ENCODE measurements at regions not wholly inside any gene's neighbourhood (a gene's known extent, or its start where the extent isn't known, plus 50 kb on each side); places are given as distances from the start of the nearest gene placed in this dataset.

DNA sequence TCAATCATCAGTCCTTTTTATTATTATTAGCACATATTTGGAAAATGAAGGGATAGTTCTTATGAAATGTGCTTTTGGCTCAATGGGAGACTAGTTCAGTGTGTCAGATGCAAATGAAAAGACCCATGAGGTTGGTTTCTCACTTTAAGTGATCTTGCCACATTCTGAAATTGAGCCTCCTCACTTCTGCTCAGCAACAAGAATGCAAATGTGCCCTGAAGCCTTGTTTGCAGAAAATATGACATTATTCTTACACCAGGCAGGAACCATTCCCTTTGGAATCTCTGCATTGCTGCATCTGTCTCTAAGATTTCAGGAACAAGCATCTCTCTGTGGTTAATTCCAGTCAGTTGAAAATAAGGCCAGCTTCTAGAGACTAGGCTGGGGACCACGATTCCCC is 186.1 kb upstream of the PLPP4 start:
- Histone ChIP-seq H3K4me3 (ENCODE audit: low read depth, low read length) (no peak overlapping the region), H3K27me3 (ENCODE audit: control insufficient read depth, insufficient read depth, low read length) (no peaks in the 10 kb centered on the region), H3K36me3 (ENCODE audit: control insufficient read depth, insufficient read depth, low read length) (no peaks in the 10 kb centered on the region)
- FAIRE-seq, result no peak
- DNase-seq (ENCODE audit: low read depth), result no peak
- TF ChIP-seq CTCF (IDR thresholded peaks at IDR 0.05; ENCODE audit: insufficient read depth, low read length, severe bottlenecking), result no peak

DNA sequence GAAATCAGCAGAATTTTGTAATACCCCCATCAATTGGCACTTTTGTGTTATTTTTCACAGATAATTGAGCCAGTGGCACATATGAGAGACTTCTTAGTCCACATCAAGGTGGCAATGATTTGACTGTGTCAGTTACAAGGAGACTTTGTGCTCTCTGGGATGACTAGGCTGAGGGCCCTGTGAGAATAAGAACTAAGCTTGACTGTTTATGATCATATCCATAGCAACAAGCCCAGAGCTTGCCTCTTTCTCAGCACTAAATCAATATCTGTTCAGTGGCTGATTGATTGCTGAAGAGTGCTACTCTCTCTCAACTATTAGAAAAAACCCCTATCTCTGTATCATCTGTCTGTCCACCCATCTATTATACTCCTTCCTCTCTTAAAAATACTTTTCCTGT is 185.3 kb upstream of the PLPP4 start:
- Histone ChIP-seq H3K36me3 (ENCODE audit: control insufficient read depth, insufficient read depth, low read length) (no peaks in the 10 kb centered on the region), H3K4me3 (ENCODE audit: low read depth, low read length) (no peak overlapping the region), H3K27me3 (ENCODE audit: control insufficient read depth, insufficient read depth, low read length) (no peaks in the 10 kb centered on the region)
- TF ChIP-seq CTCF (IDR thresholded peaks at IDR 0.05; ENCODE audit: insufficient read depth, low read length, severe bottlenecking), result no peak
- no peak for DNase-seq (ENCODE audit: low read depth)
- no peak for FAIRE-seq

DNA sequence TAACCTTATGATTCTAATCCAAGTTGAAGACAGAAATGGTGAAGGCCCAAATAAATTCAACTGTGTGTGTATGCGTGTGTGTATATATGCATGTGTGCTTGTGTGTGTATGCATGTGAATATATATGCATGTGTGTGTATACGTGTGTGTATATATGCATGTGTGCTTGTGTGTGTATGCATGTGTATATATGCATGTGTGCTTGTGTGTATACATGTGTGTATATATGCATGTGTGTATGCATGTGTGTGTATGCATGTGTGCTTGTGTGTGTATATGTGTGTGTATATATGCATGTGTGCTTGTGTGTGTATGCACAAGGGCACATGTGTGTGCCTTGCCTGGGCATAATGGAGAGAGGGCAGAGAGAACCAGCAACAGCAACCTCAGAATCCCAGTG is 184.7 kb upstream of the PLPP4 start:
- no peak for DNase-seq (ENCODE audit: low read depth)
- Histone ChIP-seq H3K36me3 (ENCODE audit: control insufficient read depth, insufficient read depth, low read length) (no peaks in the 10 kb centered on the region), H3K27me3 (ENCODE audit: control insufficient read depth, insufficient read depth, low read length) (no peaks in the 10 kb centered on the region), H3K4me3 (ENCODE audit: low read depth, low read length) (no peak overlapping the region)
- no peak for FAIRE-seq
- TF ChIP-seq CTCF (IDR thresholded peaks at IDR 0.05; ENCODE audit: insufficient read depth, low read length, severe bottlenecking), result no peak

DNA sequence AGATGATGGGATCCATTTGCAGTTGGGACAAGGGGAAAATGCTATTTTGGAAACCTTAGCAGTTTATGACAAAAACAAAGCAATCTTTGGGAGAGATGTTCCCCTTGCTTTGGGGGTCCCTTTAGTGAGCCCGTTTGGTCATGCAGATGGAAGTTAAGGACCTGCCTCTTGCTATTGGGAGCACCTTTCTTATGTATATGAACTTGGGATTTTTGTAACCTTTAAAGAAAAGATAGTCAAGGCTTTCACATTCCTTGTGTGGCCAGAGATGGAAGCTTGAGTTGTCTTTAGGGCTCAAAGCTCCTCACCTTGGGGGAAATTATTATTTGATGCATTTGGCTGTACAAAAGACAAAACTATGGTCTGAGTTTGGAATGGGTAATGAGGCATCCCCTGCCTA is 179.0 kb upstream of the PLPP4 start:
- H3K36me3 ChIP-seq (ENCODE audit: control insufficient read depth, insufficient read depth, low read length), result no peaks in the 10 kb centered on the region
- no peaks in the 10 kb centered on the region for H3K27me3 ChIP-seq (ENCODE audit: control insufficient read depth, insufficient read depth, low read length)
- H3K4me3 ChIP-seq (ENCODE audit: low read depth, low read length), result no peak overlapping the region
- no peak for FAIRE-seq
- TF ChIP-seq CTCF (IDR thresholded peaks at IDR 0.05; ENCODE audit: insufficient read depth, low read length, severe bottlenecking), result no peak
- DNase-seq (ENCODE audit: low read depth), result no peak

DNA sequence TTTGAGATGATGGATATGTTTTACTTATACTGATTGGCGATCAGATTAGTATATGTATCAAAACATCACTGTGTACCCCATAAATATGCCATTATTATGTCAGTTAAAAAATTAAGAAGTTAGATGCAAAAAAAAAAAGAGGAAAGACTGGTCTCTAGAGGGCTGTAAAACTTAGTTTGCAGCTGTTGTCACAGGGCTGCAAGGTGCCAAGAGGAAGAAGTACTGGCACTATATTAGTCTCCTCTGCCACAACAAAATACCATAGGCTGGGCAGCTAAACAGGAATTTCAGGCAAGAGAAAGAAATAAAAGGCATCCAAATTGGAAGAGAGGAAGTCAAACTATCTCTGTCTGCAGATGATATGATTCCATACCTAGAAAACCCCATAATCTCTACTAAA is 177.8 kb upstream of the PLPP4 start:
- Histone ChIP-seq H3K36me3 (ENCODE audit: control insufficient read depth, insufficient read depth, low read length) (no peaks in the 10 kb centered on the region), H3K27me3 (ENCODE audit: control insufficient read depth, insufficient read depth, low read length) (no peaks in the 10 kb centered on the region), H3K4me3 (ENCODE audit: low read depth, low read length) (no peak overlapping the region)
- TF ChIP-seq CTCF (IDR thresholded peaks at IDR 0.05; ENCODE audit: insufficient read depth, low read length, severe bottlenecking), result no peak
- no peak for DNase-seq (ENCODE audit: low read depth)
- no peak for FAIRE-seq

DNA sequence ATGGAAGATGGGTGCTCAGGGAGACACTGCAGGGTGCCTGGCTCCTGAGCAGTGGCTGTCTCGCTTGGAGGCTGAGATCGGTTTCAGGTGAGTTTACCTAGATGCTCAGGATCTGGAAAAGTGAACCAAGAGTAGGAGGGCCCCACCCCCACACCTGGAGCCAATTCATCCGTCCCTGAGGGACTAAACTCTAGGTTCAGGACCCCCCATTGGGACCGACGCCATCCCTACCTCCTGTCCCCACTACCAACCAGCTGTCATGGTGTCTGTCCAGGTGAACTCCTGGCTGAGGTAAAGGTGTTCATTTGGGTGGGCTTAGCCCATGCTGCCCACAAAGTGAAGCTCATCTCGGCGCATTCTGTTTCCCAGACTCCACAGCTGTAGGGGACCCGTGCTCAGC is 174.6 kb upstream of the PLPP4 start:
- TF ChIP-seq CTCF (IDR thresholded peaks at IDR 0.05; ENCODE audit: insufficient read depth, low read length, severe bottlenecking), result no peak
- FAIRE-seq, result no peak
- DNase-seq (ENCODE audit: low read depth), result no peak
- no peaks in the 10 kb centered on the region for H3K27me3 ChIP-seq (ENCODE audit: control insufficient read depth, insufficient read depth, low read length)
- H3K4me3 ChIP-seq (ENCODE audit: low read depth, low read length), result no peak overlapping the region
- no peaks in the 10 kb centered on the region for H3K36me3 ChIP-seq (ENCODE audit: control insufficient read depth, insufficient read depth, low read length)

Measured in bronchial epithelial cell (primary cell).